BLaER1 (cell line): ENCODE measurements at regions not wholly inside any gene's neighbourhood (a gene's known extent, or its start where the extent isn't known, plus 50 kb on each side); places are given as distances from the start of the nearest gene placed in this dataset.

Experiments
- H3K27ac ChIP-seq: shearing (Covaris generic); formaldehyde crosslinking; 2 replicates; pipeline ENCODE4 v1.8.1; 2022
- H3K27me3 ChIP-seq: shearing (Covaris generic); formaldehyde crosslinking; 2 replicates; pipeline ENCODE4 v1.8.1; 2022
- H3K36me3 ChIP-seq: shearing (Covaris generic); formaldehyde crosslinking; 2 replicates; pipeline ENCODE4 v1.8.1; 2022
- H3K4me1 ChIP-seq: shearing (Covaris generic); formaldehyde crosslinking; 2 replicates; pipeline ENCODE4 v1.8.1; 2022
- H3K4me2 ChIP-seq: shearing (Covaris generic); formaldehyde crosslinking; 2 replicates; pipeline ENCODE4 v1.8.1; 2022
- H3K4me3 ChIP-seq: shearing (Covaris generic); formaldehyde crosslinking; 2 replicates; pipeline ENCODE4 v1.8.1; 2022
- H3K9ac ChIP-seq: shearing (Covaris generic); formaldehyde crosslinking; 2 replicates; pipeline ENCODE4 v1.8.1; 2022
- H3K9me3 ChIP-seq: shearing (Covaris generic); formaldehyde crosslinking; 2 replicates; pipeline ENCODE4 v1.8.1; 2022
- H4K20me1 ChIP-seq: shearing (Covaris generic); formaldehyde crosslinking; 2 replicates; pipeline ENCODE4 v1.8.1; 2022
- Cebpa-rat ChIP-seq: shearing (Covaris generic); IDR thresholded peaks from 2 replicates; pipeline ENCODE4 v1.8.1; 2022

- Histone ChIP-seq H3K4me1 (no peaks in the 10 kb centered on the region), H4K20me1 (no peaks in the 10 kb centered on the region), H3K9ac (no peak overlapping the region), H3K27me3 (no peaks in the 10 kb centered on the region), H3K4me2 (no peak overlapping the region), H3K9me3 (no peaks in the 10 kb centered on the region), H3K4me3 (no peak overlapping the region), H3K27ac (no peak overlapping the region), H3K36me3 (no peaks in the 10 kb centered on the region)
- no peak for TF ChIP-seq Cebpa-rat
Observed at GRCh38 chr15:23839893-23840474, 152.9 kb upstream of the NDN start.

GRCh38 chr15:23846218-23846617 lies 159.1 kb upstream of the NDN start:
- Histone ChIP-seq H3K4me3 (no peak overlapping the region), H3K4me2 (no peak overlapping the region), H3K4me1 (no peaks in the 10 kb centered on the region), H3K9me3 (no peaks in the 10 kb centered on the region), H3K27me3 (no peaks in the 10 kb centered on the region), H4K20me1 (no peaks in the 10 kb centered on the region), H3K36me3 (no peaks in the 10 kb centered on the region), H3K9ac (no peak overlapping the region), H3K27ac (no peak overlapping the region)
- TF ChIP-seq Cebpa-rat = no peak

GRCh38 chr15:23850666-23851065 lies 163.6 kb upstream of the NDN start:
- Histone ChIP-seq H3K27me3 (no peaks in the 10 kb centered on the region), H3K4me3 (no peak overlapping the region), H3K4me1 (peaks cover 24% of the 10 kb centered on the region), H3K27ac (no peak overlapping the region), H3K9ac (no peak overlapping the region), H3K4me2 (no peak overlapping the region), H3K9me3 (no peaks in the 10 kb centered on the region), H3K36me3 (no peaks in the 10 kb centered on the region), H4K20me1 (no peaks in the 10 kb centered on the region)
- no peak for TF ChIP-seq Cebpa-rat

- no peak overlapping the region for H3K9ac ChIP-seq
- H3K9me3 ChIP-seq = no peaks in the 10 kb centered on the region
- no peaks in the 10 kb centered on the region for H3K36me3 ChIP-seq
- no peaks in the 10 kb centered on the region for H4K20me1 ChIP-seq
- no peak overlapping the region for H3K4me3 ChIP-seq
- no peak overlapping the region for H3K4me2 ChIP-seq
- TF ChIP-seq Cebpa-rat = no peak
- H3K4me1 ChIP-seq = peaks cover 31% of the 10 kb centered on the region
- H3K27me3 ChIP-seq = no peaks in the 10 kb centered on the region
- no peak overlapping the region for H3K27ac ChIP-seq
Observed at GRCh38 chr15:23851921-23852320, 164.8 kb upstream of the NDN start.

GRCh38 chr15:23853286-23853685 lies 166.2 kb upstream of the NDN start:
- no peak for TF ChIP-seq Cebpa-rat
- Histone ChIP-seq H3K27ac (no peak overlapping the region), H3K36me3 (no peaks in the 10 kb centered on the region), H3K27me3 (no peaks in the 10 kb centered on the region), H4K20me1 (no peaks in the 10 kb centered on the region), H3K9me3 (no peaks in the 10 kb centered on the region), H3K4me2 (peak overlapping the region; percentile 81; the same call in 1 of the 2 replicates), H3K9ac (no peak overlapping the region), H3K4me1 (peaks cover 31% of the 10 kb centered on the region), H3K4me3 (no peak overlapping the region)

GRCh38 chr15:23854203-23854911 lies 167.3 kb upstream of the NDN start:
- Histone ChIP-seq H3K9ac (peak overlapping the region; percentile 38; the same call in 1 of the 2 replicates), H4K20me1 (no peaks in the 10 kb centered on the region), H3K9me3 (no peaks in the 10 kb centered on the region), H3K4me1 (peaks cover 31% of the 10 kb centered on the region), H3K4me3 (no peak overlapping the region), H3K27me3 (no peaks in the 10 kb centered on the region), H3K27ac (peak overlapping the region; percentile 59), H3K36me3 (no peaks in the 10 kb centered on the region), H3K4me2 (peak overlapping the region; percentile 81)
- TF ChIP-seq Cebpa-rat = no peak

- Histone ChIP-seq H3K4me3 (no peak overlapping the region), H3K9me3 (no peaks in the 10 kb centered on the region), H3K27ac (peak overlapping the region; percentile 59), H3K27me3 (no peaks in the 10 kb centered on the region), H3K9ac (peak overlapping the region; percentile 38; the same call in 1 of the 2 replicates), H3K4me2 (peak overlapping the region; percentile 81), H4K20me1 (no peaks in the 10 kb centered on the region), H3K4me1 (peaks cover 31% of the 10 kb centered on the region), H3K36me3 (no peaks in the 10 kb centered on the region)
- no peak for TF ChIP-seq Cebpa-rat
Observed at GRCh38 chr15:23854912-23855659, 168.0 kb upstream of the NDN start.

- no peak overlapping the region for H3K9ac ChIP-seq
- H4K20me1 ChIP-seq = no peaks in the 10 kb centered on the region
- H3K36me3 ChIP-seq = no peaks in the 10 kb centered on the region
- H3K9me3 ChIP-seq = no peaks in the 10 kb centered on the region
- no peak overlapping the region for H3K27ac ChIP-seq
- no peak overlapping the region for H3K4me2 ChIP-seq
- H3K27me3 ChIP-seq = no peaks in the 10 kb centered on the region
- no peak overlapping the region for H3K4me3 ChIP-seq
- TF ChIP-seq Cebpa-rat = no peak
- H3K4me1 ChIP-seq = peaks cover 31% of the 10 kb centered on the region
Observed at GRCh38 chr15:23855947-23856346, 168.8 kb upstream of the NDN start.

- no peaks in the 10 kb centered on the region for H3K27me3 ChIP-seq
- H3K9me3 ChIP-seq = no peaks in the 10 kb centered on the region
- TF ChIP-seq Cebpa-rat = no peak
- no peak overlapping the region for H3K4me3 ChIP-seq
- H3K9ac ChIP-seq = no peak overlapping the region
- H3K36me3 ChIP-seq = no peaks in the 10 kb centered on the region
- H3K4me2 ChIP-seq = 0 out of 2 replicates have a peak overlapping the region, but pooled peaks have one; percentile 2
- no peak overlapping the region for H3K27ac ChIP-seq
- peaks cover 31% of the 10 kb centered on the region for H3K4me1 ChIP-seq
- no peaks in the 10 kb centered on the region for H4K20me1 ChIP-seq
Observed at GRCh38 chr15:23857028-23857641, 170.0 kb upstream of the NDN start.
